ENCODE measurements at regions not wholly inside any gene's neighbourhood (a gene's known extent, or its start where the extent isn't known, plus 50 kb on each side); places are given as distances from the start of the nearest gene placed in this dataset.

GRCh38 chr5:176172246-176172645, 66.0 kb upstream of the SIMC1 start:
- Histone ChIP-seq H2BK12ac (ENCODE audit: insufficient read length, low read depth, low read length) (no peak overlapping the region), H4K20me1 (ENCODE audit: control insufficient read depth, insufficient read depth, insufficient read length) (no peaks in the 10 kb centered on the region), H3K9ac (ENCODE audit: extremely low read depth, insufficient read length, low read length) (no peak overlapping the region), H2BK120ac (ENCODE audit: low read depth, low read length, poor library complexity, severe bottlenecking) (no peak overlapping the region), H3K14ac (ENCODE audit: insufficient read depth, low read length) (no peak overlapping the region), H3K79me1 (ENCODE audit: insufficient read depth, low read depth, low read length, poor library complexity, severe bottlenecking) (no peaks in the 10 kb centered on the region), H2BK20ac (ENCODE audit: low read depth, low read length, poor library complexity, severe bottlenecking) (no peak overlapping the region), H2BK15ac (ENCODE audit: low read depth, low read length) (no peak overlapping the region), H3K79me2 (ENCODE audit: insufficient read depth, low read length) (no peaks in the 10 kb centered on the region), H3K18ac (ENCODE audit: insufficient read length, low read depth, low read length) (no peak overlapping the region), H2AK5ac (ENCODE audit: insufficient read length, low read length) (no peak overlapping the region), H3T11ph (ENCODE audit: low read length) (no peak overlapping the region), H2AFZ (ENCODE audit: low read length) (no peak overlapping the region), H3K56ac (ENCODE audit: insufficient read length, low read depth, low read length) (no peak overlapping the region), H3K27me3 (ENCODE audit: insufficient read depth, low read length) (no peaks in the 10 kb centered on the region; the same call in 1 of the 2 replicates), H3K23ac (ENCODE audit: insufficient read length, low read depth, low read length) (no peak overlapping the region), H4K91ac (ENCODE audit: insufficient read length, low read depth, low read length) (no peak overlapping the region), H3K4me2 (ENCODE audit: insufficient read depth, insufficient read length, low read length) (no peak overlapping the region), H2BK5ac (ENCODE audit: insufficient read length, low read length) (no peak overlapping the region), H3K27ac (ENCODE audit: insufficient read length, low read depth, low read length) (no peak overlapping the region), H3K4ac (ENCODE audit: low read depth, low read length) (no peak overlapping the region), H3K9me3 (ENCODE audit: control insufficient read depth, low read depth, low read length) (no peaks in the 10 kb centered on the region), H3K23me2 (ENCODE audit: insufficient read length, low read depth, low read length, poor library complexity, severe bottlenecking) (no peaks in the 10 kb centered on the region), H4K8ac (replicated peaks; ENCODE audit: insufficient read length, low read depth, low read length) (no peak overlapping the region), H3K4me1 (ENCODE audit: insufficient read depth, low read length) (no peaks in the 10 kb centered on the region), H4K5ac (ENCODE audit: insufficient read length, low read depth, low read length) (no peak overlapping the region)
- Mint-ChIP-seq H3K27ac (no peak overlapping the region; a peak in 1 of 7 replicates), H3K4me1 (peaks cover 25 to 32% of the 10 kb centered on the region in 2 experiments), H3K4me3 (no peak overlapping the region), H3K36me3 (ENCODE audit: insufficient read depth in 1 of 3, low read depth in 3 of 3) (no peaks in the 10 kb centered on the region), H3K9me3 (no peaks in the 10 kb centered on the region; a peak in 1 of 5 replicates), H3K27me3 (ENCODE audit: low read depth) (peaks cover 77% of the 10 kb centered on the region)
- no peak for DNase-seq
- WGBS (ENCODE audit: extremely low coverage, insufficient read length, low lambda C conversion rate): no CpG with 5 or more reads among the region's 7 CpGs
- TF ChIP-seq, protein P1, sequence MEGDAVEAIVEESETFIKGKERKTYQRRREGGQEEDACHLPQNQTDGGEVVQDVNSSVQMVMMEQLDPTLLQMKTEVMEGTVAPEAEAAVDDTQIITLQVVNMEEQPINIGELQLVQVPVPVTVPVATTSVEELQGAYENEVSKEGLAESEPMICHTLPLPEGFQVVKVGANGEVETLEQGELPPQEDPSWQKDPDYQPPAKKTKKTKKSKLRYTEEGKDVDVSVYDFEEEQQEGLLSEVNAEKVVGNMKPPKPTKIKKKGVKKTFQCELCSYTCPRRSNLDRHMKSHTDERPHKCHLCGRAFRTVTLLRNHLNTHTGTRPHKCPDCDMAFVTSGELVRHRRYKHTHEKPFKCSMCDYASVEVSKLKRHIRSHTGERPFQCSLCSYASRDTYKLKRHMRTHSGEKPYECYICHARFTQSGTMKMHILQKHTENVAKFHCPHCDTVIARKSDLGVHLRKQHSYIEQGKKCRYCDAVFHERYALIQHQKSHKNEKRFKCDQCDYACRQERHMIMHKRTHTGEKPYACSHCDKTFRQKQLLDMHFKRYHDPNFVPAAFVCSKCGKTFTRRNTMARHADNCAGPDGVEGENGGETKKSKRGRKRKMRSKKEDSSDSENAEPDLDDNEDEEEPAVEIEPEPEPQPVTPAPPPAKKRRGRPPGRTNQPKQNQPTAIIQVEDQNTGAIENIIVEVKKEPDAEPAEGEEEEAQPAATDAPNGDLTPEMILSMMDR (conservative IDR thresholded peaks at IDR 0.05): no peak

Measured in H9 (cell line).